ENCODE measurements at regions not wholly inside any gene's neighbourhood (a gene's known extent, or its start where the extent isn't known, plus 50 kb on each side); places are given as distances from the start of the nearest gene placed in this dataset.

DNA sequence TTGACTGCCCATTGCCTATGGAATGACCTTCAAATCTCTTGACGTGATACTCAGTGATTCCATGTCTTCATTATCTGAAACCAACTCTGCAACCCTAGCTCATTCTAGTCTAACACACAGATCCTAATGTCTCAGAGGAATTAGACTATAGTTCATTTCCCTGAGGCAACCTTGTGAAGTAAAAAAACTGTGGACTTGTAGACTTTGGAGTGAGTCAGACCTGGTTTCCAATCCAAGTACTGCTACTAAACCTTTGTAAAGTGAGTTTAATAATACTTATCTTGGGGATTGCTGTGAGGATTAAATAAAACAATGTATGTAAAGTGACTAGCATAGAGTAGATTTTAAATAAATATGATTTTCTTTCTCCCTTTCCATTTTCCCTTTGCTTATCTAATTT, 226.1 kb downstream of the BLID start:
- no peak overlapping the region for H3K27ac ChIP-seq (ENCODE audit: low read depth, low read length, severe bottlenecking)
- WGBS, 2 experiments (ENCODE audit: insufficient coverage in 2 of 2), result 90 to 100% methylated on average over 1 of the region's 1 CpG

DNA sequence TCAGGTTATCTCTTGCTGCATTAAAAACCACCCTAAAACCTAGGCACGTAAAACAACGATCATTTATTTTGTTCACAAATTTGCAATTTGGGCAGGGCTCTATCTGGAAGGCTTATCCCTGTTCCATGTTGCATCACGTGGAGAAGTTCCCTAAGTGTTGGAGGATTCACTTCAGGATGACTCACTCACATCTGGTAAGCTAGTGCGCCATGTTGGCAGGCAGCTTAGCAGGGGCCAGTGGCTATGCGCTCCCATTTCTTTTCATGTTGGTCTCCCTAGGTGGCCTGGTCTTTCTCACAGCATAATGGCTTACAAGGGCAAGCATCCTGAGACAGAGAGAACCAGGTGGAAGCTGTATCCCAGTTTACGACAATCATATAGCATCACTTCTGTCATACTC, 226.8 kb downstream of the BLID start:
- Histone ChIP-seq H3K4me3 (ENCODE audit: extremely low read depth, insufficient read depth, low read length, poor library complexity, severe bottlenecking) (no peak overlapping the region), H3K9me3 (ENCODE audit: control insufficient read depth, low read length) (no peaks in the 10 kb centered on the region), H3K4me1 (ENCODE audit: control insufficient read depth, insufficient read depth, low read length, poor library complexity, severe bottlenecking) (no peaks in the 10 kb centered on the region), H3K27ac (ENCODE audit: low read depth, low read length, severe bottlenecking) (no peak overlapping the region), H3K36me3 (ENCODE audit: control insufficient read depth, insufficient read depth, low read length) (no peaks in the 10 kb centered on the region)
- 92 to 98% methylated on average over 5 to 6 of the region's 6 CpGs for WGBS, 2 experiments (ENCODE audit: insufficient coverage in 2 of 2)

More for the DNA sequence above, 226.1 kb downstream of the BLID start:
- Histone ChIP-seq H3K4me1 (ENCODE audit: control insufficient read depth, insufficient read depth, low read length, poor library complexity, severe bottlenecking) (peaks cover 6% of the 10 kb centered on the region), H3K4me3 (ENCODE audit: extremely low read depth, insufficient read depth, low read length, poor library complexity, severe bottlenecking) (no peak overlapping the region), H3K9me3 (ENCODE audit: control insufficient read depth, low read length) (no peaks in the 10 kb centered on the region), H3K36me3 (ENCODE audit: control insufficient read depth, insufficient read depth, low read length) (no peaks in the 10 kb centered on the region)

DNA sequence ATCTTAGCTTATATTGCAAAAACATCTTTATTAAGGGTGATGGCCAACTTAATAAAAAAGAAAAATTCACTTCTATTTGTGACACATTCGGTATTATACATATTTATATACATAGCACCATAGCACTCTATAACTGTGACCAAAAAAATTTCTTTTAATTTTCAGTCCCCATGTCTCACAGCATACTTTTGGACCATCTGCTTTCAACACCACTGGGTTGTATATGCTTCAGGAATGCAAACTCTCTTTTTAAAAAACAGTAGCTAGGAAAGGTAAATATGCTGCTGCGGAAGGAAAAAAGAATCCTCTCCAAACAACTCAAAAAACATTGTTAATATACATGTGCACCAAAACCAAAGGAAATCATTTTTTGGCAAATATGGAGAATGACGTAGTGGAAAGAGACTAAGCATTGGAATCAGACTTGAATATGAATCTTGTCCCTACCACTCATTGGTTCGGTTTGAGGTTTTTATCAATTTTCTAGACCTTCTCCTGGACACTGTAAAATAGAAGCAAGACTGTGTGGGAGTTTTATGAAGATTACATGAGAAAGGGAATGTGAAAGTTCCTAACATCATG, 227.9 kb downstream of the BLID start:
- Histone ChIP-seq H3K9me3 (ENCODE audit: control insufficient read depth, low read length) (no peaks in the 10 kb centered on the region), H3K27ac (ENCODE audit: low read depth, low read length, severe bottlenecking) (no peak overlapping the region), H3K4me3 (ENCODE audit: extremely low read depth, insufficient read depth, low read length, poor library complexity, severe bottlenecking) (no peak overlapping the region), H3K4me1 (ENCODE audit: control insufficient read depth, insufficient read depth, low read length, poor library complexity, severe bottlenecking) (no peaks in the 10 kb centered on the region), H3K36me3 (ENCODE audit: control insufficient read depth, insufficient read depth, low read length) (no peaks in the 10 kb centered on the region)
- whole genome bisulfite sequencing, 2 experiments (ENCODE audit: insufficient coverage in 2 of 2), result 100% methylated on average over 1 of the region's 4 CpGs; no CpG with 5 or more reads in 1 of the 2 experiments

DNA sequence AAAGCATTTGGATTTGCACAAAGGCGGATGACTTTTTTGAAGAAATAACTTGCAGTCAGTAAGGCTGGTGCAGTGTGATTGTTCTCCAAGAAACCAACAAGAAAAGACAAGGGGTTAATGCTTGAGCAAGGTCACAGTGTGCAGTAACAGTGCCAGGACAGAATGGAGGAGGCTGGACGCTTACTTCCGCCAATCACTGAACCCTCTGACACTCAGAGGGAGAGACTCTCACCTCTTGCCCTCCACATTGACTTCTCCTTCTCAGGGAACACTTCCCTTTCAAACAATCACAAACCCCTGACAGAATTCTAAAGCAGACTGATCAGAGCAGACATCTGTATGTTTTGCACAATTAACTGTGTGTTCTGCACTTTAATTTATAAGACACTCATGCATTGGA, 228.4 kb downstream of the BLID start:
- WGBS, 2 experiments (ENCODE audit: insufficient coverage in 2 of 2), result 90% methylated on average over 1 to 3 of the region's 3 CpGs
- no peaks in the 10 kb centered on the region for H3K4me1 ChIP-seq (ENCODE audit: control insufficient read depth, insufficient read depth, low read length, poor library complexity, severe bottlenecking)
- no peak overlapping the region for H3K4me3 ChIP-seq (ENCODE audit: extremely low read depth, insufficient read depth, low read length, poor library complexity, severe bottlenecking)
- no peaks in the 10 kb centered on the region for H3K36me3 ChIP-seq (ENCODE audit: control insufficient read depth, insufficient read depth, low read length)
- H3K27ac ChIP-seq (ENCODE audit: low read depth, low read length, severe bottlenecking), result no peak overlapping the region
- H3K9me3 ChIP-seq (ENCODE audit: control insufficient read depth, low read length), result no peaks in the 10 kb centered on the region

- Histone ChIP-seq H3K4me1 (ENCODE audit: control insufficient read depth, insufficient read depth, low read length, poor library complexity, severe bottlenecking) (no peaks in the 10 kb centered on the region), H3K36me3 (ENCODE audit: control insufficient read depth, insufficient read depth, low read length) (no peaks in the 10 kb centered on the region), H3K9me3 (ENCODE audit: control insufficient read depth, low read length) (no peaks in the 10 kb centered on the region), H3K27ac (ENCODE audit: low read depth, low read length, severe bottlenecking) (no peak overlapping the region), H3K4me3 (ENCODE audit: extremely low read depth, insufficient read depth, low read length, poor library complexity, severe bottlenecking) (no peak overlapping the region)
- WGBS, 2 experiments (ENCODE audit: insufficient coverage in 2 of 2), result 100% methylated on average over 1 of the region's 2 CpGs
Observed at GRCh38 chr11:121886996-121887395, 229.0 kb downstream of the BLID start.

- Histone ChIP-seq H3K4me1 (ENCODE audit: control insufficient read depth, insufficient read depth, low read length, poor library complexity, severe bottlenecking) (no peaks in the 10 kb centered on the region), H3K4me3 (ENCODE audit: extremely low read depth, insufficient read depth, low read length, poor library complexity, severe bottlenecking) (no peak overlapping the region), H3K27ac (ENCODE audit: low read depth, low read length, severe bottlenecking) (no peak overlapping the region), H3K9me3 (ENCODE audit: control insufficient read depth, low read length) (no peaks in the 10 kb centered on the region), H3K36me3 (ENCODE audit: control insufficient read depth, insufficient read depth, low read length) (no peaks in the 10 kb centered on the region)
- WGBS, 2 experiments (ENCODE audit: insufficient coverage in 2 of 2), result 84 to 92% methylated on average over 6 to 7 of the region's 8 CpGs
Observed at GRCh38 chr11:121886005-121886734, 229.8 kb downstream of the BLID start.

- WGBS, 2 experiments (ENCODE audit: insufficient coverage in 2 of 2), result no CpG with 5 or more reads among the region's 2 CpGs
Observed at GRCh38 chr11:121884626-121885025, 231.4 kb downstream of the BLID start.

GRCh38 chr11:121881806-121882205, 234.2 kb downstream of the BLID start:
- no peaks in the 10 kb centered on the region for H3K36me3 ChIP-seq (ENCODE audit: control insufficient read depth, insufficient read depth, low read length)
- H3K9me3 ChIP-seq (ENCODE audit: control insufficient read depth, low read length), result no peaks in the 10 kb centered on the region
- no peak overlapping the region for H3K4me3 ChIP-seq (ENCODE audit: extremely low read depth, insufficient read depth, low read length, poor library complexity, severe bottlenecking)
- 94 to 100% methylated on average over 2 to 4 of the region's 4 CpGs for WGBS, 2 experiments (ENCODE audit: insufficient coverage in 2 of 2)
- no peaks in the 10 kb centered on the region for H3K4me1 ChIP-seq (ENCODE audit: control insufficient read depth, insufficient read depth, low read length, poor library complexity, severe bottlenecking)
- no peak overlapping the region for H3K27ac ChIP-seq (ENCODE audit: low read depth, low read length, severe bottlenecking)

More at GRCh38 chr11:121884626-121885025, 231.4 kb downstream of the BLID start:
- Histone ChIP-seq H3K4me3 (ENCODE audit: extremely low read depth, insufficient read depth, low read length, poor library complexity, severe bottlenecking) (no peak overlapping the region), H3K9me3 (ENCODE audit: control insufficient read depth, low read length) (no peaks in the 10 kb centered on the region), H3K4me1 (ENCODE audit: control insufficient read depth, insufficient read depth, low read length, poor library complexity, severe bottlenecking) (no peaks in the 10 kb centered on the region), H3K36me3 (ENCODE audit: control insufficient read depth, insufficient read depth, low read length) (no peaks in the 10 kb centered on the region), H3K27ac (ENCODE audit: low read depth, low read length, severe bottlenecking) (no peak overlapping the region)

DNA sequence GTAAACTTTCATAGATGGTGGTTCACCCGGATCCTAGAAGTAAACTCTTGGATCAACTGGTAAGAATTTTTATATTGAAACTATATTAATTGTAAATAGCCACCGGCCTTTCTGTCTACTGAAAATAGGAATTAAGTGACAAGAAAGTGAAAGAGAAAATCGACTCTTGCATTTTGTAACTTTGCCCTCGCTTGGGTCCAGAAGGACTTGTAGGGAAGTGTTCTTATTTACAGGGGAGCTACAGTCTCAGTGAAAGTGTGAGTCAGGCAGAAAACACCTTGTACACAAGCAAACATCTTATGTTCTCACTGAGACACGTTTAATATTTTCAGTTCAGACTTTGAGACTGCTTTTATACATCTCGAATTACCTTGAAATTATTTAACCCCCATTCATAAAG, 238.9 kb downstream of the BLID start:
- no peaks in the 10 kb centered on the region for H3K4me1 ChIP-seq (ENCODE audit: control insufficient read depth, insufficient read depth, low read length, poor library complexity, severe bottlenecking)
- 76 to 84% methylated on average over 3 of the region's 6 CpGs for WGBS, 2 experiments (ENCODE audit: insufficient coverage in 2 of 2)
- H3K36me3 ChIP-seq (ENCODE audit: control insufficient read depth, insufficient read depth, low read length), result no peaks in the 10 kb centered on the region

GRCh38 chr11:121873766-121874165, 242.2 kb downstream of the BLID start:
- 89 to 98% methylated on average over 4 of the region's 4 CpGs for WGBS, 2 experiments (ENCODE audit: insufficient coverage in 2 of 2)
- Histone ChIP-seq H3K4me1 (ENCODE audit: control insufficient read depth, insufficient read depth, low read length, poor library complexity, severe bottlenecking) (no peaks in the 10 kb centered on the region), H3K4me3 (ENCODE audit: extremely low read depth, insufficient read depth, low read length, poor library complexity, severe bottlenecking) (no peak overlapping the region), H3K9me3 (ENCODE audit: control insufficient read depth, low read length) (no peaks in the 10 kb centered on the region), H3K36me3 (ENCODE audit: control insufficient read depth, insufficient read depth, low read length) (no peaks in the 10 kb centered on the region), H3K27ac (ENCODE audit: low read depth, low read length, severe bottlenecking) (no peak overlapping the region)

More for the DNA sequence above, 238.9 kb downstream of the BLID start:
- Histone ChIP-seq H3K9me3 (ENCODE audit: control insufficient read depth, low read length) (no peaks in the 10 kb centered on the region), H3K27ac (ENCODE audit: low read depth, low read length, severe bottlenecking) (no peak overlapping the region), H3K4me3 (ENCODE audit: extremely low read depth, insufficient read depth, low read length, poor library complexity, severe bottlenecking) (no peak overlapping the region)

DNA sequence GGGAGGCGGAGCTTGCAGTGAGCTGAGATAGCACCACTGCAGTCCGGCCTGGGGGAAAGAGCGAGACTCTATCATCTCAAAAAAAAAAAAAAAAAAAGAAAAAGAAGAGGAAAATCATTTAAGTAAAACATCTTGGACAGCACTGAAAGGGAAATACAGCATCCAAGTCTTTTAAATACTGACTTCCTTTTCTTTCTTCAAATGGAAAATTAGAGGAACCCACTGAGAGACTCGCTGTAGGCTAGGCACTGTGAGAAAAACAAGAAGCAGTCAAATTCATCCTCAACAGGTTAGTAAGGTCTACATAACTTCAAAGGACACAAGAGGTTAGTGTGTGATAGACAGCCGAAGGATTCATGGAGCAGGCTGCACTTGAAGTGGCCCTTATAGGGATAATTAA, 243.7 kb downstream of the BLID start:
- WGBS, 2 experiments (ENCODE audit: insufficient coverage in 2 of 2), result no CpG with 5 or more reads among the region's 5 CpGs
- H3K27ac ChIP-seq (ENCODE audit: low read depth, low read length, severe bottlenecking), result no peak overlapping the region
- H3K4me1 ChIP-seq (ENCODE audit: control insufficient read depth, insufficient read depth, low read length, poor library complexity, severe bottlenecking), result no peaks in the 10 kb centered on the region
- H3K4me3 ChIP-seq (ENCODE audit: extremely low read depth, insufficient read depth, low read length, poor library complexity, severe bottlenecking), result no peak overlapping the region
- no peaks in the 10 kb centered on the region for H3K36me3 ChIP-seq (ENCODE audit: control insufficient read depth, insufficient read depth, low read length)
- H3K9me3 ChIP-seq (ENCODE audit: control insufficient read depth, low read length), result no peaks in the 10 kb centered on the region
